ENCODE measurements at regions not wholly inside any gene's neighbourhood (a gene's known extent, or its start where the extent isn't known, plus 50 kb on each side); places are given as distances from the start of the nearest gene placed in this dataset.

DNA sequence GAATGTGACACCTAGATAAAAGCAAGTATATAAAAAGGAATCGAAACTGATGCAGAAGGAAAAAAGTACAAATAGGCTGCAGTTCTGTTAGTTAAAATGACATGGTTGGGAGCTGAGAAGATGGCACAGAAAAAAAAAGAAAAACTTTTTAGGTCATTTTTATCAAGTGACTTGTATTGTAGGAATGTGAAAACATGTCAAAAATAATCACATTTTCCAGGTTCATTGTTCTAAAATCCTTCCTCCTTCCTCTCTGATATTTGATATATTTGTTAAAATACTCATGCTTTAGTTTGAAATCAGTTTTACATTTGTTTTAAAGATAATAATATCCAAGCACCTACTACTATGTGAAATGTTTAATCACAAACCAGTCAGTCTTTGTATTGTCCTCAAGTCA, 507.9 kb downstream of the PRKD1 start:
- no peak for DNase-seq
- 47 to 66% (median 63%) methylated on average over 1 of the region's 1 CpG for WGBS, 3 donors
- TF ChIP-seq, protein P1, sequence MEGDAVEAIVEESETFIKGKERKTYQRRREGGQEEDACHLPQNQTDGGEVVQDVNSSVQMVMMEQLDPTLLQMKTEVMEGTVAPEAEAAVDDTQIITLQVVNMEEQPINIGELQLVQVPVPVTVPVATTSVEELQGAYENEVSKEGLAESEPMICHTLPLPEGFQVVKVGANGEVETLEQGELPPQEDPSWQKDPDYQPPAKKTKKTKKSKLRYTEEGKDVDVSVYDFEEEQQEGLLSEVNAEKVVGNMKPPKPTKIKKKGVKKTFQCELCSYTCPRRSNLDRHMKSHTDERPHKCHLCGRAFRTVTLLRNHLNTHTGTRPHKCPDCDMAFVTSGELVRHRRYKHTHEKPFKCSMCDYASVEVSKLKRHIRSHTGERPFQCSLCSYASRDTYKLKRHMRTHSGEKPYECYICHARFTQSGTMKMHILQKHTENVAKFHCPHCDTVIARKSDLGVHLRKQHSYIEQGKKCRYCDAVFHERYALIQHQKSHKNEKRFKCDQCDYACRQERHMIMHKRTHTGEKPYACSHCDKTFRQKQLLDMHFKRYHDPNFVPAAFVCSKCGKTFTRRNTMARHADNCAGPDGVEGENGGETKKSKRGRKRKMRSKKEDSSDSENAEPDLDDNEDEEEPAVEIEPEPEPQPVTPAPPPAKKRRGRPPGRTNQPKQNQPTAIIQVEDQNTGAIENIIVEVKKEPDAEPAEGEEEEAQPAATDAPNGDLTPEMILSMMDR (IDR thresholded peaks at IDR 0.05): no peak

DNA sequence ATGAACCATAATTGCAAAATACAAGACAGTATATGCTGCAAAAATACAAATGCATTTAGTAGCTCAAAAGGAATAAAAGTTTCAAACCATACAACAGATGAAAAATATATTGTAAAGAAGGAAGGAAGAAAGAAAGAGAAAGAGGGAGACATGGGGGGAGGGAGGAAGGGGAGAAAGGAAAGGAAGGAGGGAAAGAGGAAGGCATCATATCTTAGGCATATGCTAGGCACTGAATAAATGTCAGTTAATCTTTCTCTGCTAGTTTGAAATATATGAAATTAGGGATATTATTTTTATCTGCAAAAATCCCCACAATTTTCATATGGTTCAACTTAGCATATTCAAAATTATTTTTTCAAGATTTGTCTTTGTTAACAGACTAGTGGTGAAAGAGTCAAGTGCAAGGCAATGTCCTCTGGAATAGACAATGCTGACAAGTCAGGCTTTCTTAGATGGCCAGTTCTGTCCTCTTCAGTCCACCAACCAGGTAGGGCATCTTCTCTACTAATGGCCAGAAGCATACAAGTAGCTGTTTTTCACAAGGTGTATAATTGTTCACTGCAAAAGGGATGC, 506.4 kb downstream of the PRKD1 start:
- ATAC-seq (no peak), DNase-seq (no peak)
- H3K9me3 ChIP-seq: no peaks in the 10 kb centered on the region
- no peak overlapping the region for H3K27ac ChIP-seq
- no peak overlapping the region for H3K4me3 ChIP-seq
- H3K27me3 ChIP-seq (ENCODE audit: insufficient read depth in 3 of 3, low read length in 2 of 3): no peaks in the 10 kb centered on the region
- intact Hi-C loops (cut with DNase I): no loop called here
- no peaks in the 10 kb centered on the region for H3K4me1 ChIP-seq
- no peaks in the 10 kb centered on the region for H3K36me3 ChIP-seq (ENCODE audit: insufficient read depth in 1 of 2, low read depth in 1 of 2)
- TF ChIP-seq, protein P1 (IDR thresholded peaks at IDR 0.05): no peak

More for the DNA sequence above, 507.9 kb downstream of the PRKD1 start:
- Histone ChIP-seq H3K4me1 (no peaks in the 10 kb centered on the region), H3K27me3 (ENCODE audit: insufficient read depth in 3 of 3, low read length in 2 of 3) (no peaks in the 10 kb centered on the region), H3K27ac (no peak overlapping the region), H3K4me3 (no peak overlapping the region), H3K9me3 (no peaks in the 10 kb centered on the region), H3K36me3 (ENCODE audit: insufficient read depth in 1 of 2, low read depth in 1 of 2) (no peaks in the 10 kb centered on the region)
- no peak for ATAC-seq
- intact Hi-C loops (cut with DNase I): no loop called here

DNA sequence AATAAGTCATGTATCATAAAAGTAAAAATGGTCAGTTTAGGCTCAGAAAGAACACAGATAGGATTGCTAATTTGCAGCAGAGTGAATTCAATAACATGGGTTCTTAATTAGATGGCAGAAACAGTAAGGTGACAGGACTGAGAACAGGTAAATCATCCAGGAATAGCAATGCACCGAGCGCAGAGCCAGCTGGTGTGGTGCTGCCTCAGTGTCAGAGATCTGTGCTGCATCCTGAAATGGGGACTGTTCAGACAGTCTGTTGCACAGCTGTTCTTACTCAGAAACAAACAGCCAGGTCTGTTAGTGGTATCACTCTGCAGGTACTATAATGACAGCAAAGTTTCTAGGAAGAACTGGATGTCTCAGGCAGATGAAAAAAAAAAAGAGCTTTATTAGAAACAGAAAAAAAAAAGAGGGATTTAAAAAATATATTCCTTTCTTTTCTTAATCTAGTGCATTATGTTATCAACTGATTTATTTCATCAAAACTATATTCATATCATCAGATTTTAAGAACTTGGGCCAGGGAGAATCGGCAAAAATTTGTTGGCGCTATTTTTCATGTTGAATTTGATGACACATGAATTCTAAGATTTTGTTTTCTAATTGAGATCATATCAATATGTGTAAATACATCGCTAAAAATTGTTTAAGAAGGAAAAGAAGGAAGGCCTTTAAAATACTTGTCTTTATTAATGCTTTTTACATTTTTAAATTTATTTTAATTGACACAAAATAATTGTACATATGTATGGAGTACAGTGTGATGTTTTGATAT, 501.8 kb downstream of the PRKD1 start:
- ATAC-seq (no peak), DNase-seq (no peak)
- Histone ChIP-seq H3K27ac (no peak overlapping the region), H3K4me1 (no peaks in the 10 kb centered on the region), H3K36me3 (ENCODE audit: insufficient read depth in 1 of 2, low read depth in 1 of 2) (no peaks in the 10 kb centered on the region), H3K4me3 (no peak overlapping the region), H3K9me3 (no peaks in the 10 kb centered on the region), H3K27me3 (ENCODE audit: insufficient read depth in 3 of 3, low read length in 2 of 3) (no peaks in the 10 kb centered on the region)
- intact Hi-C loops (cut with DNase I): no loop called here
- 60 to 67% (median 61%) methylated on average over 5 of the region's 5 CpGs for WGBS, 3 donors
- TF ChIP-seq, protein P1 (IDR thresholded peaks at IDR 0.05): no peak

DNA sequence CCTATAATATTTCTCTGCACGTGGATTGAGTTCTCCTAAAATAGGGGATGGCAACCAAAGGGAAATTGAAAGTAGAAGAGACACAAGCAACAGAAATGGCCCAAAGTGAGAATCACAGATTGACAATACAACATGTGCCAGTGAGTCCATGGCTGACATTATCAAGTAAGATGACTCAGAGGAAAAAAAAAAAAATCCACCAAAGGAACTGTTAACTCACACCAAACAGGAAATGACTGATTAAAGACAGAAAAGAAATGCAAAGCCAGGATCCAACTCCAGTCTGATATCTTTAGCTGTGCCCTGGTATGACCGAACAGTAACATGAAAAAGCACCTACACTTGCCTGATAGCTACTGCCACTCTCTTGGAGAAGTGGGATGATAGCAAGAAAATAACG, 485.0 kb downstream of the PRKD1 start:
- no peaks in the 10 kb centered on the region for H3K4me1 ChIP-seq
- WGBS, 3 donors: 67 to 72% (median 69%) methylated on average over 3 of the region's 3 CpGs
- H3K27me3 ChIP-seq (ENCODE audit: insufficient read depth in 3 of 3, low read length in 2 of 3): no peaks in the 10 kb centered on the region
- H3K27ac ChIP-seq: no peak overlapping the region
- H3K9me3 ChIP-seq: no peaks in the 10 kb centered on the region
- TF ChIP-seq, protein P1 (IDR thresholded peaks at IDR 0.05): no peak
- intact Hi-C loops (cut with DNase I): no loop called here
- no peak for DNase-seq
- no peak overlapping the region for H3K4me3 ChIP-seq
- no peaks in the 10 kb centered on the region for H3K36me3 ChIP-seq (ENCODE audit: insufficient read depth in 1 of 2, low read depth in 1 of 2)
- ATAC-seq: no peak

Measured in psoas muscle (tissue), 7 donors.